Central memory CD8-positive, alpha-beta T cell (primary cell): ENCODE measurements at regions not wholly inside any gene's neighbourhood (a gene's known extent, or its start where the extent isn't known, plus 50 kb on each side); places are given as distances from the start of the nearest gene placed in this dataset.
"Not testable (repeated sequence)": the region's sequence is repeated elsewhere in the genome, so short reads cannot be mapped to it uniquely, and the experiment has no call there.

Source experiments
- ATAC-seq: fragments of 150-1000 bp; cut with Tn5 transposase; replicated peaks from 2 replicates; pipeline ENCODE4 v1.10.0; 2022; ENCODE audit warnings: mild to moderate bottlenecking, moderate FRiP score, moderate number of reproducible peaks; ENCODE audit not compliant: poor library complexity, severe bottlenecking; ENCODE audit errors: extremely low read depth
- DNase-seq, 2 donors: peaks; one replicate each; pipeline ENCODE4 v3.0.0; 2021; ENCODE audit warnings: low spot score in 2 of 2
- H3K27ac Mint-ChIP-seq: one replicate; pipeline ENCODE4 v1.8.0; 2022; ENCODE audit warnings: low read depth, mild to moderate bottlenecking, moderate library complexity, mixed read lengths
- H3K27me3 Mint-ChIP-seq: one replicate; pipeline ENCODE4 v1.8.0; 2022; ENCODE audit warnings: mixed read lengths
- H3K36me3 Mint-ChIP-seq: one replicate; pipeline ENCODE4 v1.8.0; 2022; ENCODE audit warnings: mild to moderate bottlenecking, moderate library complexity, mixed read lengths; ENCODE audit not compliant: insufficient read depth
- H3K4me1 Mint-ChIP-seq: one replicate; pipeline ENCODE4 v1.8.0; 2022; ENCODE audit warnings: mixed read lengths
- H3K4me3 Mint-ChIP-seq: one replicate; pipeline ENCODE4 v1.8.0; 2022; ENCODE audit warnings: mild to moderate bottlenecking, moderate library complexity, mixed read lengths
- H3K9me3 Mint-ChIP-seq: one replicate; pipeline ENCODE4 v1.8.0; 2022; ENCODE audit warnings: mixed read lengths

- DNase-seq: no peak
- H3K36me3 Mint-ChIP-seq: peaks cover 2% of the 10 kb centered on the region
- no peak for ATAC-seq
- H3K27ac Mint-ChIP-seq: no peak overlapping the region
- no peaks in the 10 kb centered on the region for H3K4me1 Mint-ChIP-seq
- H3K9me3 Mint-ChIP-seq: peaks cover 19% of the 10 kb centered on the region
- H3K27me3 Mint-ChIP-seq: no peaks in the 10 kb centered on the region
- H3K4me3 Mint-ChIP-seq: no peak overlapping the region
Measured at GRCh38 chr14:40216976-40217375, 784.7 kb upstream of the FBXO33 start.

GRCh38 chr14:40216408-40216807 is 784.2 kb upstream of the FBXO33 start:
- not testable (repeated sequence) for H3K4me3 Mint-ChIP-seq, H3K27me3 Mint-ChIP-seq, H3K36me3 Mint-ChIP-seq, ATAC-seq, H3K4me1 Mint-ChIP-seq, H3K27ac Mint-ChIP-seq, DNase-seq
- peaks cover 22% of the 10 kb centered on the region for H3K9me3 Mint-ChIP-seq

- no peaks in the 10 kb centered on the region for H3K27me3 Mint-ChIP-seq
- no peaks in the 10 kb centered on the region for H3K36me3 Mint-ChIP-seq
- no peaks in the 10 kb centered on the region for H3K4me1 Mint-ChIP-seq
- H3K27ac Mint-ChIP-seq: no peak overlapping the region
- peaks cover 18% of the 10 kb centered on the region for H3K9me3 Mint-ChIP-seq
- DNase-seq (no peak), ATAC-seq (no peak)
- no peak overlapping the region for H3K4me3 Mint-ChIP-seq
Measured at GRCh38 chr14:40213701-40214100, 781.5 kb upstream of the FBXO33 start.

GRCh38 chr14:40204441-40205175 is 772.4 kb upstream of the FBXO33 start:
- Mint-ChIP-seq H3K4me3 (no peak overlapping the region), H3K27me3 (no peaks in the 10 kb centered on the region), H3K4me1 (no peaks in the 10 kb centered on the region), H3K36me3 (no peaks in the 10 kb centered on the region), H3K9me3 (peaks cover 15% of the 10 kb centered on the region), H3K27ac (no peak overlapping the region)
- DNase-seq (no peak), ATAC-seq (no peak)

GRCh38 chr14:40199101-40199500 is 766.9 kb upstream of the FBXO33 start:
- H3K36me3 Mint-ChIP-seq: no peaks in the 10 kb centered on the region
- no peak for DNase-seq
- H3K27ac Mint-ChIP-seq: no peak overlapping the region
- no peak for ATAC-seq
- peaks cover 5% of the 10 kb centered on the region for H3K9me3 Mint-ChIP-seq
- H3K4me1 Mint-ChIP-seq: no peaks in the 10 kb centered on the region
- H3K4me3 Mint-ChIP-seq: no peak overlapping the region
- H3K27me3 Mint-ChIP-seq: no peaks in the 10 kb centered on the region

- DNase-seq (no peak), ATAC-seq (no peak)
- no peak overlapping the region for H3K27ac Mint-ChIP-seq
- no peaks in the 10 kb centered on the region for H3K4me1 Mint-ChIP-seq
- H3K4me3 Mint-ChIP-seq: no peak overlapping the region
- H3K27me3 Mint-ChIP-seq: no peaks in the 10 kb centered on the region
- H3K36me3 Mint-ChIP-seq: no peaks in the 10 kb centered on the region
- no peaks in the 10 kb centered on the region for H3K9me3 Mint-ChIP-seq
Measured at GRCh38 chr14:40197344-40197743, 765.1 kb upstream of the FBXO33 start.

- no peak overlapping the region for H3K4me3 Mint-ChIP-seq
Measured at GRCh38 chr14:40188006-40188405, 755.8 kb upstream of the FBXO33 start.

GRCh38 chr14:40164083-40164482 is 731.9 kb upstream of the FBXO33 start:
- Mint-ChIP-seq H3K4me1 (no peaks in the 10 kb centered on the region), H3K4me3 (no peak overlapping the region), H3K36me3 (no peaks in the 10 kb centered on the region), H3K9me3 (peaks cover 12% of the 10 kb centered on the region), H3K27me3 (no peaks in the 10 kb centered on the region), H3K27ac (no peak overlapping the region)
- DNase-seq (no peak), ATAC-seq (no peak)

More at GRCh38 chr14:40188006-40188405, 755.8 kb upstream of the FBXO33 start:
- no peak overlapping the region for H3K27ac Mint-ChIP-seq
- no peak for ATAC-seq
- no peaks in the 10 kb centered on the region for H3K36me3 Mint-ChIP-seq
- peaks cover 16% of the 10 kb centered on the region for H3K9me3 Mint-ChIP-seq
- H3K27me3 Mint-ChIP-seq: no peaks in the 10 kb centered on the region
- H3K4me1 Mint-ChIP-seq: no peaks in the 10 kb centered on the region
- no peak for DNase-seq

GRCh38 chr14:40139657-40140056 is 707.4 kb upstream of the FBXO33 start:
- ATAC-seq: no peak
- Mint-ChIP-seq H3K4me1 (no peaks in the 10 kb centered on the region), H3K9me3 (peaks cover 34% of the 10 kb centered on the region), H3K4me3 (no peak overlapping the region), H3K27me3 (no peaks in the 10 kb centered on the region), H3K27ac (no peak overlapping the region), H3K36me3 (no peaks in the 10 kb centered on the region)
- no peak for DNase-seq

GRCh38 chr14:40133463-40133862 is 701.2 kb upstream of the FBXO33 start:
- Mint-ChIP-seq H3K27me3 (no peaks in the 10 kb centered on the region), H3K9me3 (peaks cover 35% of the 10 kb centered on the region), H3K27ac (no peak overlapping the region), H3K4me3 (no peak overlapping the region), H3K36me3 (no peaks in the 10 kb centered on the region), H3K4me1 (no peaks in the 10 kb centered on the region)
- no peak for ATAC-seq
- DNase-seq: no peak

GRCh38 chr14:40129159-40129558 is 696.9 kb upstream of the FBXO33 start:
- Mint-ChIP-seq H3K4me3 (no peak overlapping the region), H3K4me1 (no peaks in the 10 kb centered on the region), H3K9me3 (peaks cover 17% of the 10 kb centered on the region), H3K27ac (no peak overlapping the region), H3K36me3 (no peaks in the 10 kb centered on the region), H3K27me3 (no peaks in the 10 kb centered on the region)
- ATAC-seq (no peak), DNase-seq (no peak)

GRCh38 chr14:40123816-40124215 is 691.6 kb upstream of the FBXO33 start:
- ATAC-seq: no peak
- Mint-ChIP-seq H3K27me3 (no peaks in the 10 kb centered on the region), H3K4me1 (no peaks in the 10 kb centered on the region), H3K27ac (no peak overlapping the region), H3K9me3 (peaks cover 5% of the 10 kb centered on the region), H3K4me3 (no peak overlapping the region), H3K36me3 (no peaks in the 10 kb centered on the region)
- DNase-seq: no peak

GRCh38 chr14:40122968-40123648 is 690.9 kb upstream of the FBXO33 start:
- ATAC-seq: no peak
- Mint-ChIP-seq H3K27ac (no peak overlapping the region), H3K36me3 (no peaks in the 10 kb centered on the region), H3K27me3 (no peaks in the 10 kb centered on the region), H3K4me1 (no peaks in the 10 kb centered on the region), H3K9me3 (peaks cover 5% of the 10 kb centered on the region), H3K4me3 (no peak overlapping the region)
- no peak for DNase-seq
